ENCODE measurements at regions not wholly inside any gene's neighbourhood (a gene's known extent, or its start where the extent isn't known, plus 50 kb on each side); places are given as distances from the start of the nearest gene placed in this dataset.

- Histone ChIP-seq H3K4me1 (no peaks in the 10 kb centered on the region), H3K36me3 (no peaks in the 10 kb centered on the region), H3K9me3 (no peaks in the 10 kb centered on the region), H3K27me3 (no peaks in the 10 kb centered on the region), H3K4me3 (no peak overlapping the region), H3K27ac (no peak overlapping the region)
- DNase-seq = no peak
- 44% methylated on average over 1 of the region's 1 CpG for WGBS, 2 donors
- TF ChIP-seq CTCF (IDR thresholded peaks at IDR 0.05) = no peak
- intact Hi-C loops (cut with DNase I) = no loop called here
- ATAC-seq = no peak
- no peak for FAIRE-seq
These were observed 432.3 kb upstream of the HS3ST1 start for GRCh38 chr4:11860996-11861395.

GRCh38 chr4:11857881-11858280, 429.2 kb upstream of the HS3ST1 start:
- ATAC-seq = no peak
- H3K27ac ChIP-seq = no peak overlapping the region

GRCh38 chr4:11847167-11847566, 418.5 kb upstream of the HS3ST1 start:
- ATAC-seq (no peak), FAIRE-seq (no peak), DNase-seq (no peak)
- WGBS, 2 donors = 66 to 69% methylated on average over 4 of the region's 4 CpGs
- H3K36me3 ChIP-seq = no peaks in the 10 kb centered on the region
- intact Hi-C loops (cut with DNase I) = no loop called here
- H3K4me1 ChIP-seq = no peaks in the 10 kb centered on the region
- no peak overlapping the region for H3K4me3 ChIP-seq
- no peak for TF ChIP-seq CTCF (IDR thresholded peaks at IDR 0.05)
- H3K27me3 ChIP-seq = no peaks in the 10 kb centered on the region
- H3K9me3 ChIP-seq = no peaks in the 10 kb centered on the region
- H3K27ac ChIP-seq = no peak overlapping the region

More at GRCh38 chr4:11857881-11858280, 429.2 kb upstream of the HS3ST1 start:
- intact Hi-C loops (cut with DNase I) = no loop called here
- Histone ChIP-seq H3K36me3 (no peaks in the 10 kb centered on the region), H3K4me3 (no peak overlapping the region), H3K9me3 (no peaks in the 10 kb centered on the region), H3K27me3 (no peaks in the 10 kb centered on the region), H3K4me1 (no peaks in the 10 kb centered on the region)
- DNase-seq = no peak
- no peak for FAIRE-seq
- TF ChIP-seq CTCF (IDR thresholded peaks at IDR 0.05) = no peak

GRCh38 chr4:11843927-11844326, 415.2 kb upstream of the HS3ST1 start:
- no peaks in the 10 kb centered on the region for H3K27me3 ChIP-seq
- no peak for FAIRE-seq
- 38 to 42% methylated on average over 4 of the region's 4 CpGs for WGBS, 2 donors
- no peaks in the 10 kb centered on the region for H3K4me1 ChIP-seq
- intact Hi-C loops (cut with DNase I) = no loop called here
- H3K36me3 ChIP-seq = no peaks in the 10 kb centered on the region
- no peak for DNase-seq
- no peak for TF ChIP-seq CTCF (IDR thresholded peaks at IDR 0.05)
- no peaks in the 10 kb centered on the region for H3K9me3 ChIP-seq
- H3K4me3 ChIP-seq = no peak overlapping the region
- ATAC-seq = no peak
- H3K27ac ChIP-seq = no peak overlapping the region

- WGBS, 2 donors = 62 to 73% methylated on average over 1 of the region's 1 CpG
- no peaks in the 10 kb centered on the region for H3K4me1 ChIP-seq
- FAIRE-seq (no peak), DNase-seq (no peak), ATAC-seq (no peak)
- no peaks in the 10 kb centered on the region for H3K9me3 ChIP-seq
- no peak overlapping the region for H3K27ac ChIP-seq
- H3K27me3 ChIP-seq = no peaks in the 10 kb centered on the region
- no peaks in the 10 kb centered on the region for H3K36me3 ChIP-seq
- TF ChIP-seq CTCF (IDR thresholded peaks at IDR 0.05) = no peak
- no peak overlapping the region for H3K4me3 ChIP-seq
- intact Hi-C loops (cut with DNase I) = no loop called here
These were observed 414.6 kb upstream of the HS3ST1 start for GRCh38 chr4:11843340-11843739.

All from pancreas (tissue), 10 donors.